HepG2 (cell line): ENCODE measurements at regions not wholly inside any gene's neighbourhood (a gene's known extent, or its start where the extent isn't known, plus 50 kb on each side); places are given as distances from the start of the nearest gene placed in this dataset.

ENCODE experiments used
- AHR ChIP-seq: IDR thresholded peaks from 2 replicates; pipeline ENCODE4 v1.6.1; 2018; ENCODE audit warnings: missing genetic modification reagents, missing compliant biosample characterization
- ARNT ChIP-seq: fragments of 450-650 bp; IDR thresholded peaks from 2 replicates; pipeline ENCODE4 v1.6.1; 2017
- FOXP1 ChIP-seq, 2 experiments: fragments of 450-650 bp in 1 of 2; IDR thresholded peaks; 2 replicates each; pipeline ENCODE4 v1.6.1; 2017 to 2018; ENCODE audit warnings: antibody characterized with exemption in 1 of 2
- ISL2 ChIP-seq: sonication (generic); formaldehyde crosslinking; IDR thresholded peaks from 2 replicates; pipeline ENCODE4 v1.5.0; 2020; ENCODE audit warnings: missing genetic modification reagents
- JUNB ChIP-seq: sonication (generic); formaldehyde crosslinking; IDR thresholded peaks from 2 replicates; pipeline ENCODE4 v1.8.0; 2022; ENCODE audit warnings: missing genetic modification reagents, mild to moderate bottlenecking, borderline replicate concordance
- MTF1 ChIP-seq: sonication (generic); formaldehyde crosslinking; IDR thresholded peaks from 2 replicates; pipeline ENCODE4 v1.5.0; 2020; ENCODE audit warnings: missing genetic modification reagents
- POGZ ChIP-seq: sonication (generic); formaldehyde crosslinking; IDR thresholded peaks from 2 replicates; pipeline ENCODE4 v1.4.0; 2020; ENCODE audit warnings: mild to moderate bottlenecking, missing genetic modification reagents
- THAP11 ChIP-seq: IDR thresholded peaks from 2 replicates; pipeline ENCODE4 v1.6.1; 2016; ENCODE audit warnings: missing biosample characterization, missing genetic modification reagents
- ZFP37 ChIP-seq: sonication (generic); formaldehyde crosslinking; IDR thresholded peaks from 2 replicates; pipeline ENCODE4 v1.4.0; 2020; ENCODE audit warnings: missing genetic modification reagents, borderline replicate concordance
- ZNF180 ChIP-seq: sonication (generic); formaldehyde crosslinking; IDR thresholded peaks from 2 replicates; pipeline ENCODE4 v1.4.0; 2020; ENCODE audit warnings: low read depth, missing genetic modification reagents, borderline replicate concordance
- ZNF605 ChIP-seq: sonication (generic); formaldehyde crosslinking; IDR thresholded peaks from 2 replicates; pipeline ENCODE4 v1.8.0; 2022; ENCODE audit warnings: mild to moderate bottlenecking, missing genetic modification reagents
- ZNF619 ChIP-seq: sonication (generic); formaldehyde crosslinking; IDR thresholded peaks from 2 replicates; pipeline ENCODE4 v1.4.0; 2020; ENCODE audit warnings: mild to moderate bottlenecking, missing genetic modification reagents
- ZNF773 ChIP-seq: sonication (generic); formaldehyde crosslinking; IDR thresholded peaks from 2 replicates; pipeline ENCODE4 v1.4.0; 2020; ENCODE audit warnings: missing genetic modification reagents, borderline replicate concordance
- TF ChIP-seq, protein P1 (sequence below), 2 experiments: IDR thresholded peaks; 2 replicates each; pipeline ENCODE4 v1.6.1; 2011 to 2012; ENCODE audit warnings: low read length in 2 of 2, borderline replicate concordance in 1 of 2, low read depth in 1 of 2, mild to moderate bottlenecking in 1 of 2, moderate library complexity in 1 of 2
- TF ChIP-seq, protein P2 (sequence below): sonication (generic); formaldehyde crosslinking; IDR thresholded peaks from 2 replicates; pipeline ENCODE4 v1.5.0; 2020; ENCODE audit warnings: mild to moderate bottlenecking, missing genetic modification reagents
- TF ChIP-seq, protein P3 (sequence below): sonication (generic); formaldehyde crosslinking; IDR thresholded peaks from 2 replicates; pipeline ENCODE4 v1.4.0; 2020; ENCODE audit warnings: mild to moderate bottlenecking, missing genetic modification reagents
- TF ChIP-seq, protein P4 (sequence below): sonication (generic); formaldehyde crosslinking; IDR thresholded peaks from 2 replicates; pipeline ENCODE4 v1.4.0; 2020; ENCODE audit warnings: mild to moderate bottlenecking, low read depth, missing genetic modification reagents

DNA sequence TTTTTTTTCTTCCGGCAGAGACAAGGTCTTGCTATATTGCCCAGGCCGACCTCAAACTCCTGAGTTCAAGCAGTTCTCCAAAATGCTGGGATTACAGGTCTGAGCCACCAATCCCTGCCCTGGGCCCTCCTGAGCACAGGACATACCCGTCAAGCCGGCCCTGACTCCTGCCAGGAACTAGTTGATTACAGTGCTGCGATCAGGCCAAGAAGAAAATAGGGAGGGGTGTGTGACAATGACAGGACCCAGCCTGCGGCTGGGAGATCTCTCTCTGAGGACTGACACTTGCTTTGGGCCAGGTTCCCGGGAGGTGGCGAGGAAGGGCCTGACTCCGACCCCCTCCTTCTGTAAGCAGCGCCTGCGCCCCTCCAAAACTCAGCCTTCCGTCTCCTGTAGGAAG, 276.6 kb downstream of the MRTFB start (continued):
- TF ChIP-seq, protein P1, sequence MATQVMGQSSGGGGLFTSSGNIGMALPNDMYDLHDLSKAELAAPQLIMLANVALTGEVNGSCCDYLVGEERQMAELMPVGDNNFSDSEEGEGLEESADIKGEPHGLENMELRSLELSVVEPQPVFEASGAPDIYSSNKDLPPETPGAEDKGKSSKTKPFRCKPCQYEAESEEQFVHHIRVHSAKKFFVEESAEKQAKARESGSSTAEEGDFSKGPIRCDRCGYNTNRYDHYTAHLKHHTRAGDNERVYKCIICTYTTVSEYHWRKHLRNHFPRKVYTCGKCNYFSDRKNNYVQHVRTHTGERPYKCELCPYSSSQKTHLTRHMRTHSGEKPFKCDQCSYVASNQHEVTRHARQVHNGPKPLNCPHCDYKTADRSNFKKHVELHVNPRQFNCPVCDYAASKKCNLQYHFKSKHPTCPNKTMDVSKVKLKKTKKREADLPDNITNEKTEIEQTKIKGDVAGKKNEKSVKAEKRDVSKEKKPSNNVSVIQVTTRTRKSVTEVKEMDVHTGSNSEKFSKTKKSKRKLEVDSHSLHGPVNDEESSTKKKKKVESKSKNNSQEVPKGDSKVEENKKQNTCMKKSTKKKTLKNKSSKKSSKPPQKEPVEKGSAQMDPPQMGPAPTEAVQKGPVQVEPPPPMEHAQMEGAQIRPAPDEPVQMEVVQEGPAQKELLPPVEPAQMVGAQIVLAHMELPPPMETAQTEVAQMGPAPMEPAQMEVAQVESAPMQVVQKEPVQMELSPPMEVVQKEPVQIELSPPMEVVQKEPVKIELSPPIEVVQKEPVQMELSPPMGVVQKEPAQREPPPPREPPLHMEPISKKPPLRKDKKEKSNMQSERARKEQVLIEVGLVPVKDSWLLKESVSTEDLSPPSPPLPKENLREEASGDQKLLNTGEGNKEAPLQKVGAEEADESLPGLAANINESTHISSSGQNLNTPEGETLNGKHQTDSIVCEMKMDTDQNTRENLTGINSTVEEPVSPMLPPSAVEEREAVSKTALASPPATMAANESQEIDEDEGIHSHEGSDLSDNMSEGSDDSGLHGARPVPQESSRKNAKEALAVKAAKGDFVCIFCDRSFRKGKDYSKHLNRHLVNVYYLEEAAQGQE (IDR thresholded peaks at IDR 0.05; ENCODE audit: borderline replicate concordance in 1 of 2, low read depth in 1 of 2, low read length in 2 of 2), result no peak
- 0 out of 2 replicates have a peak, but pooled peaks have one; percentile 20 for TF ChIP-seq POGZ
- TF ChIP-seq, protein P2, sequence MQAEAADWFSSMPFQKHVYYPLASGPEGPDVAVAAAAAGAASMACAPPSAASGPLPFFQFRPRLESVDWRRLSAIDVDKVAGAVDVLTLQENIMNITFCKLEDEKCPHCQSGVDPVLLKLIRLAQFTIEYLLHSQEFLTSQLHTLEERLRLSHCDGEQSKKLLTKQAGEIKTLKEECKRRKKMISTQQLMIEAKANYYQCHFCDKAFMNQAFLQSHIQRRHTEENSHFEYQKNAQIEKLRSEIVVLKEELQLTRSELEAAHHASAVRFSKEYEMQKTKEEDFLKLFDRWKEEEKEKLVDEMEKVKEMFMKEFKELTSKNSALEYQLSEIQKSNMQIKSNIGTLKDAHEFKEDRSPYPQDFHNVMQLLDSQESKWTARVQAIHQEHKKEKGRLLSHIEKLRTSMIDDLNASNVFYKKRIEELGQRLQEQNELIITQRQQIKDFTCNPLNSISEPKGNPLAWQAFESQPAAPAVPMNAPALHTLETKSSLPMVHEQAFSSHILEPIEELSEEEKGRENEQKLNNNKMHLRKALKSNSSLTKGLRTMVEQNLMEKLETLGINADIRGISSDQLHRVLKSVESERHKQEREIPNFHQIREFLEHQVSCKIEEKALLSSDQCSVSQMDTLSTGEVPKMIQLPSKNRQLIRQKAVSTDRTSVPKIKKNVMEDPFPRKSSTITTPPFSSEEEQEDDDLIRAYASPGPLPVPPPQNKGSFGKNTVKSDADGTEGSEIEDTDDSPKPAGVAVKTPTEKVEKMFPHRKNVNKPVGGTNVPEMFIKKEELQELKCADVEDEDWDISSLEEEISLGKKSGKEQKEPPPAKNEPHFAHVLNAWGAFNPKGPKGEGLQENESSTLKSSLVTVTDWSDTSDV, result no peak
- no peak for TF ChIP-seq ZFP37 (CRISPR knock-in tag)
- no peak for TF ChIP-seq ARNT
- TF ChIP-seq ZNF619 (CRISPR knock-in tag), result 0 out of 2 replicates have a peak, but pooled peaks have one; percentile 15
- 0 out of 2 replicates have a peak, but pooled peaks have one; percentile 25 for TF ChIP-seq ZNF180 (CRISPR knock-in tag)
- no peak for TF ChIP-seq AHR (CRISPR knock-in tag)
- TF ChIP-seq JUNB (CRISPR knock-in tag), result no peak
- no peak for TF ChIP-seq ZNF773 (CRISPR knock-in tag)
- TF ChIP-seq, protein P3, sequence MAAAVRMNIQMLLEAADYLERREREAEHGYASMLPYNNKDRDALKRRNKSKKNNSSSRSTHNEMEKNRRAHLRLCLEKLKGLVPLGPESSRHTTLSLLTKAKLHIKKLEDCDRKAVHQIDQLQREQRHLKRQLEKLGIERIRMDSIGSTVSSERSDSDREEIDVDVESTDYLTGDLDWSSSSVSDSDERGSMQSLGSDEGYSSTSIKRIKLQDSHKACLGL (CRISPR knock-in tag), result 0 out of 2 replicates have a peak, but pooled peaks have one; percentile 18
- no peak for TF ChIP-seq ISL2
- TF ChIP-seq, protein P4, sequence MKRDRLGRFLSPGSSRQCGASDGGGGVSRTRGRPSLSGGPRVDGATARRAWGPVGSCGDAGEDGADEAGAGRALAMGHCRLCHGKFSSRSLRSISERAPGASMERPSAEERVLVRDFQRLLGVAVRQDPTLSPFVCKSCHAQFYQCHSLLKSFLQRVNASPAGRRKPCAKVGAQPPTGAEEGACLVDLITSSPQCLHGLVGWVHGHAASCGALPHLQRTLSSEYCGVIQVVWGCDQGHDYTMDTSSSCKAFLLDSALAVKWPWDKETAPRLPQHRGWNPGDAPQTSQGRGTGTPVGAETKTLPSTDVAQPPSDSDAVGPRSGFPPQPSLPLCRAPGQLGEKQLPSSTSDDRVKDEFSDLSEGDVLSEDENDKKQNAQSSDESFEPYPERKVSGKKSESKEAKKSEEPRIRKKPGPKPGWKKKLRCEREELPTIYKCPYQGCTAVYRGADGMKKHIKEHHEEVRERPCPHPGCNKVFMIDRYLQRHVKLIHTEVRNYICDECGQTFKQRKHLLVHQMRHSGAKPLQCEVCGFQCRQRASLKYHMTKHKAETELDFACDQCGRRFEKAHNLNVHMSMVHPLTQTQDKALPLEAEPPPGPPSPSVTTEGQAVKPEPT, result no peak
- TF ChIP-seq ZNF605 (CRISPR knock-in tag), result 0 out of 2 replicates have a peak, but pooled peaks have one; percentile 3
- no peak for TF ChIP-seq FOXP1 (IDR thresholded peaks at IDR 0.05)
- TF ChIP-seq FOXP1 (CRISPR knock-in tag; IDR thresholded peaks at IDR 0.05), result no peak
- TF ChIP-seq MTF1, result no peak
- TF ChIP-seq THAP11 (CRISPR knock-in tag), result no peak
